Testis (tissue), 2 donors: ENCODE measurements at regions not wholly inside any gene's neighbourhood (a gene's known extent, or its start where the extent isn't known, plus 50 kb on each side); places are given as distances from the start of the nearest gene placed in this dataset.

Experiments used
- DNase-seq: peaks from one replicate; pipeline ENCODE4 v3.0.0-alpha.2; 2019
- H3K27ac ChIP-seq, 2 donors: fragments of 200-600 bp; sonication (generic); one replicate each; pipeline ENCODE4 v1.5.1; 2019
- H3K27me3 ChIP-seq: fragments of 200-600 bp; sonication (generic); one replicate; pipeline ENCODE4 v1.5.1; 2019
- H3K36me3 ChIP-seq: fragments of 200-600 bp; sonication (generic); one replicate; pipeline ENCODE4 v1.5.1; 2017; ENCODE audit warnings: low read depth; ENCODE audit errors: missing control alignments
- H3K4me1 ChIP-seq: fragments of 200-600 bp; sonication (generic); one replicate; pipeline ENCODE4 v1.5.1; 2019
- H3K4me3 ChIP-seq, 2 donors: fragments of 200-600 bp; sonication (generic); one replicate each; pipeline ENCODE4 v1.5.1; 2017 to 2019
- H3K9me3 ChIP-seq: fragments of 200-600 bp; sonication (generic); one replicate; pipeline ENCODE4 v1.5.1; 2017
- POLR2A ChIP-seq: fragments of 450-650 bp; IDR thresholded peaks from one replicate; pipeline ENCODE4 v1.6.1; 2017; ENCODE audit warnings: antibody characterized with exemption, mild to moderate bottlenecking, moderate library complexity
- WGBS, 2 donors: methylation state at CpG; one replicate each; pipeline ENCODE4 v1.1.5; 2018; 5-methylcytosine and 5-hydroxymethylcytosine counted together
- intact Hi-C: fragments of 100-400 bp; cut with DNase I; formaldehyde crosslinking; loops from one replicate; pipeline ENCODE4 v1.15.1; 2023; ENCODE audit warnings: low total_unique reads
- TF ChIP-seq, protein P1 (sequence below), 3 experiments: fragments of 450-650 bp in 2 of 3; fragments of 200-600 bp in 1 of 3; sonication (generic) in 1 of 3; IDR thresholded peaks; one replicate each; pipeline ENCODE4 v1.5.1; 2016 to 2019; ENCODE audit warnings: antibody characterized with exemption in 3 of 3, mild to moderate bottlenecking in 2 of 3, moderate library complexity in 1 of 3

DNA sequence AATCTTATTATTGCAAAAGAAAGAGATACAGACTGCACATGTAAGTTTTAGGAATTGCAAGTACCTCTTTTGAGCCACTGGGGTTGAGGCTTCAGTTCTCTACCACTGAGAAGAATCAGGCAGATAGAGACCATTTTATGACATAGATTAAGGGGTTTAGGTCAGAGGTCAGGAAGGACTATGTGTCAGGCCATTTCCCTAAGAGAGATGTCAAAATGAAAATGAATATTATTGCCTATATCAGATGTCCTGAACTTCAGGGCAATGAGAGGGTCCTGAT is 113.7 kb downstream of the GATA6 start:
- Histone ChIP-seq H3K27ac (no peak overlapping the region), H3K9me3 (no peaks in the 10 kb centered on the region), H3K4me3 (no peak overlapping the region), H3K4me1 (no peaks in the 10 kb centered on the region), H3K27me3 (no peaks in the 10 kb centered on the region), H3K36me3 (no peaks in the 10 kb centered on the region)
- intact Hi-C loops, result no loop called here
- no peak for DNase-seq
- TF ChIP-seq, protein P1, sequence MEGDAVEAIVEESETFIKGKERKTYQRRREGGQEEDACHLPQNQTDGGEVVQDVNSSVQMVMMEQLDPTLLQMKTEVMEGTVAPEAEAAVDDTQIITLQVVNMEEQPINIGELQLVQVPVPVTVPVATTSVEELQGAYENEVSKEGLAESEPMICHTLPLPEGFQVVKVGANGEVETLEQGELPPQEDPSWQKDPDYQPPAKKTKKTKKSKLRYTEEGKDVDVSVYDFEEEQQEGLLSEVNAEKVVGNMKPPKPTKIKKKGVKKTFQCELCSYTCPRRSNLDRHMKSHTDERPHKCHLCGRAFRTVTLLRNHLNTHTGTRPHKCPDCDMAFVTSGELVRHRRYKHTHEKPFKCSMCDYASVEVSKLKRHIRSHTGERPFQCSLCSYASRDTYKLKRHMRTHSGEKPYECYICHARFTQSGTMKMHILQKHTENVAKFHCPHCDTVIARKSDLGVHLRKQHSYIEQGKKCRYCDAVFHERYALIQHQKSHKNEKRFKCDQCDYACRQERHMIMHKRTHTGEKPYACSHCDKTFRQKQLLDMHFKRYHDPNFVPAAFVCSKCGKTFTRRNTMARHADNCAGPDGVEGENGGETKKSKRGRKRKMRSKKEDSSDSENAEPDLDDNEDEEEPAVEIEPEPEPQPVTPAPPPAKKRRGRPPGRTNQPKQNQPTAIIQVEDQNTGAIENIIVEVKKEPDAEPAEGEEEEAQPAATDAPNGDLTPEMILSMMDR (IDR thresholded peaks at IDR 0.05), result no peak
- no peak for TF ChIP-seq POLR2A

DNA sequence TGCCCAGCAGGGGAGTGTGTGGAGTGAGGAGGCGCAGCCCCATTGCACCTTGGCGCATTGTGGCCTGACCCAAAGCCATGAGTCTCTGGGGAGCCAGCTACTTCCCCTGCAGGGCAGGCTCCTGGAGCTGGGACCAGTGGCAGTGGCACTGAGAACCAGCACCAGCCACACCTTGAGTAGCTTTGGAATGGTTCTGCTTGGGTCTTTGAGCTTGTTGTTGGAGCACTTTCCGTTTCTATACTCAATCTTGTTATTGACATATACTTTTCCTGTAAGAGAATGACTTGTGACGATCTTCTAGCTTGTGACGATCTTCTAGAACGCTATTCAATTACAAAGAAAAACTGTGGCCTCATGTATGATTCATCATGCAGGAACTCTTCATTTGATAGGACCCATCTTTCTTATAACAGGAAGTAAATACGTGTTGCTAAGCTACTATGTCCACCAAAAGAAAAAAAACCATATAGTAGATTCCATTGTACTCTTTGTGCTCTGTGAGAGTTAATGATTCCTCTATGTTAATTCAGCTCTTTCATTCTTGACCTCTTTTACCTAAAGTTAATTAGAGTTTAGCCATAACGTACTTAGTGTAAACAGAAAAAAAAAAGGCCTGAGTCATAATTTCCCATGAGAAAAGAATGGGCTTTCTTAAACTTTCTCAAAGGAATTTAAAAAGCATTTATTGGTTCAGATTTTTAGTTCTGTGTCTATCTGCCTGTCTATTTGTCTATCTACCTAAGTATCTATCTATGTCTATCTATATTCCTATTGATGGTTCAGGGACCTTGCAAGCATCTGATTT is 113.1 kb downstream of the GATA6 start:
- no peaks in the 10 kb centered on the region for H3K36me3 ChIP-seq
- H3K9me3 ChIP-seq, result no peaks in the 10 kb centered on the region
- 78 to 79% methylated on average over 8 of the region's 8 CpGs for WGBS, 2 donors
- H3K27me3 ChIP-seq, result no peaks in the 10 kb centered on the region
- no peak overlapping the region for H3K27ac ChIP-seq
- DNase-seq, result no peak
- intact Hi-C loops, result no loop called here
- TF ChIP-seq, protein P1 (IDR thresholded peaks at IDR 0.05), result no peak
- no peaks in the 10 kb centered on the region for H3K4me1 ChIP-seq
- H3K4me3 ChIP-seq, result no peak overlapping the region

DNA sequence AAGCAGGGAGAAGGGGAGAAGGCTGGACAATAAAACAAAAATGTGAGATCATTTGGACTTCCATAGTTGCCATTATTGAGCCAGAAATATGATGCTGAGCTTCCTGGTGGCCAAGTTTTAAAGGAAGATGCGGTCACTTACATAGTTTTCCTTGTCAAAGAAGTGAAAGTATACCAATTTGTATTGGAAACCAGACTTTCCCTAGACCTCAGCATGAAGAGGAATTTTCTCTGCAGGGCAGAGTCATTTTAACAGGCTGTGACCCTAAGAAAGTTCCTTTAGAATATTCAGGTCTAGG is 111.0 kb downstream of the GATA6 start:
- H3K27ac ChIP-seq, result no peak overlapping the region
- TF ChIP-seq, protein P1 (IDR thresholded peaks at IDR 0.05), result no peak
- no peak for TF ChIP-seq POLR2A
- DNase-seq, result no peak
- H3K9me3 ChIP-seq, result no peaks in the 10 kb centered on the region
- intact Hi-C loops, result no loop called here
- no peaks in the 10 kb centered on the region for H3K4me1 ChIP-seq
- H3K4me3 ChIP-seq, result no peak overlapping the region
- H3K36me3 ChIP-seq, result no peaks in the 10 kb centered on the region
- 92 to 100% methylated on average over 1 of the region's 1 CpG for WGBS, 2 donors
- H3K27me3 ChIP-seq, result no peaks in the 10 kb centered on the region

DNA sequence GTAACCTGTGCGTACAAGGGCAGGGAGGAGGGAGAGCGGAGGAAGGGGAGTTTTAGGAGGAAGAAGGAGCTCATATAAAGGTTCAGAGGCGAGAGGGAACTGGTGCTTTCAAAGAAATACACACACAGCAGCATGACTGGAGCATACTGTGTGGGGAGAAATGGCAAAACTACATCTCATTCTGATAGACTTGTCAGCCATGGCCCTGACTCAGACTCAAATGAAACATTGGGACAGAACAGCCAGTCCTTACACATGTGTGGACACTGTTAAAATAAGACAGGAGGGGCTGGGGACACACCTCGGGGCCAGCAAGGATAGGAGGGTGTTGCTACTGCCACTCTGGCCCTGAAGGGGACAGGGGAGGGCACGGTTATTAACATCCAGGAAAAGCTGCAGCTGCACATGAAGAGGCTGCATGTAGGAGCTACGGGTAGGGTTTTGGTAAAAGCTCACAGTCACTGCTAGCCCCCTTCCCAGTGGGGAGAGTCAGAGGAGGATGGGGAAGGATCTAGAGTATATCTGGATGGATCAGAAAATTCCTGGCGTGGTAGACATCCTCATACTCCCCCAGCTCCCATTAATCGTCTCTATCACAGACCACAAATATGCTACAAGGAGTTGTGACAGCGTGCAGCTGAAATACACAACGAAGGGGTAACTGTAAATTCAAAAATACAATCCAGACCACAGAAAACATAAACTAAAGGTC is 110.5 kb downstream of the GATA6 start:
- intact Hi-C loops, result no loop called here
- H3K4me3 ChIP-seq, result no peak overlapping the region
- no peak for DNase-seq
- H3K27ac ChIP-seq, result no peak overlapping the region
- 68 to 76% methylated on average over 10 of the region's 10 CpGs for WGBS, 2 donors
- H3K9me3 ChIP-seq, result no peaks in the 10 kb centered on the region
- H3K4me1 ChIP-seq, result no peaks in the 10 kb centered on the region
- no peaks in the 10 kb centered on the region for H3K27me3 ChIP-seq
- TF ChIP-seq, protein P1 (IDR thresholded peaks at IDR 0.05), result no peak
- TF ChIP-seq POLR2A, result no peak
- no peaks in the 10 kb centered on the region for H3K36me3 ChIP-seq

DNA sequence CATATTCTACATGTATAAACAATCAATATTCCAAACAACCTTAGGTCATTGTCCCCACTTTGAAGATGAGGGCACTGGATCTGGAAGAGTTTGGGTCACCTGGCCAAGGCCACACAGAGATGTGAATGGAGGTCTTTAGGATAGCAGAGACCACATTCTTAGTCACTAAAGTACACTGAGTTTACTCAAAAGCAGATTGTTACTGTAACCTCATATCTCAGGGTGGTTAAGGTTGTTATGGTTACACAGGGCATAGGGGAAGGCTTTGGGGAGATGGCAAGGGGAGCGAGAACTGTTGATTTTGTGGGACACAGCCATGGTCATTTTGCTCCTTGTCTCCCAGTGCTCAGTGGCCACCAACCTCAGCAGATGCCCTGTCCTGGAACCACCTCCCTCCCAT is 109.4 kb downstream of the GATA6 start:
- no peak for TF ChIP-seq POLR2A
- TF ChIP-seq, protein P1 (IDR thresholded peaks at IDR 0.05), result no peak
- H3K9me3 ChIP-seq, result no peaks in the 10 kb centered on the region
- H3K27ac ChIP-seq, result no peak overlapping the region
- no peak overlapping the region for H3K4me3 ChIP-seq
- no peak for DNase-seq
- 88 to 92% methylated on average over 1 of the region's 1 CpG for WGBS, 2 donors
- intact Hi-C loops, result no loop called here
- no peaks in the 10 kb centered on the region for H3K36me3 ChIP-seq
- no peaks in the 10 kb centered on the region for H3K27me3 ChIP-seq
- H3K4me1 ChIP-seq, result no peaks in the 10 kb centered on the region
